SK-MEL-5 (cell line): ENCODE measurements at regions not wholly inside any gene's neighbourhood (a gene's known extent, or its start where the extent isn't known, plus 50 kb on each side); places are given as distances from the start of the nearest gene placed in this dataset.
"Not testable (repeated sequence)": the region's sequence is repeated elsewhere in the genome, so short reads cannot be mapped to it uniquely, and the experiment has no call there.

Experiments used
- DNase-seq: peaks from one replicate; pipeline ENCODE4 v3.0.0-alpha.2; 2016; ENCODE audit warnings: low read depth, low spot score
- in situ Hi-C: cut with HindIII; loops from 2 replicates; pipeline ENCODE4 v1.10.0; 2016; ENCODE audit warnings: low sequenced_read_pairs, high pct_unique_total_duplicates, low pct_unique_long_range_greater_than_20kb

GRCh38 chr1:29559056-29559455, 322.7 kb downstream of the PTPRU start:
- no peak for DNase-seq
- in situ Hi-C loops, result no loop called here

- no peak for DNase-seq
- in situ Hi-C loops, result no loop called here
These were observed 321.6 kb downstream of the PTPRU start for GRCh38 chr1:29557701-29558600.

- in situ Hi-C loops, result no loop called here
- DNase-seq, result no peak
These were observed 320.7 kb downstream of the PTPRU start for GRCh38 chr1:29557066-29557465.

GRCh38 chr1:29556657-29557056, 320.3 kb downstream of the PTPRU start:
- DNase-seq, result no peak
- in situ Hi-C loops, result no loop called here

GRCh38 chr1:29555043-29555620, 318.8 kb downstream of the PTPRU start:
- no peak for DNase-seq
- in situ Hi-C loops, result no loop called here

- in situ Hi-C loops, result no loop called here
- no peak for DNase-seq
These were observed 318.0 kb downstream of the PTPRU start for GRCh38 chr1:29554208-29554778.

GRCh38 chr1:29551123-29551936, 315.0 kb downstream of the PTPRU start:
- in situ Hi-C loops, result no loop called here
- DNase-seq, result no peak

GRCh38 chr1:29550119-29550841, 314.0 kb downstream of the PTPRU start:
- in situ Hi-C loops, result no loop called here
- no peak for DNase-seq

- DNase-seq, in situ Hi-C loops: not testable (repeated sequence)
These were observed 313.4 kb downstream of the PTPRU start for GRCh38 chr1:29549728-29550118.

GRCh38 chr1:29549001-29549400, 312.7 kb downstream of the PTPRU start:
- in situ Hi-C loops, result no loop called here
- DNase-seq, result no peak

- no peak for DNase-seq
- in situ Hi-C loops, result no loop called here
These were observed 311.8 kb downstream of the PTPRU start for GRCh38 chr1:29548091-29548490.

GRCh38 chr1:29547300-29547699, 311.0 kb downstream of the PTPRU start:
- DNase-seq, result no peak
- in situ Hi-C loops, result no loop called here

- DNase-seq, result no peak
- in situ Hi-C loops, result no loop called here
These were observed 310.2 kb downstream of the PTPRU start for GRCh38 chr1:29546496-29546895.

- in situ Hi-C loops, result no loop called here
- no peak for DNase-seq
These were observed 308.1 kb downstream of the PTPRU start for GRCh38 chr1:29544406-29544805.

GRCh38 chr1:29543586-29543985, 307.3 kb downstream of the PTPRU start:
- no peak for DNase-seq
- in situ Hi-C loops, result no loop called here

GRCh38 chr1:29542548-29542947, 306.2 kb downstream of the PTPRU start:
- in situ Hi-C loops, result no loop called here
- DNase-seq, result no peak

GRCh38 chr1:29541631-29542030, 305.3 kb downstream of the PTPRU start:
- in situ Hi-C loops, result no loop called here

More at GRCh38 chr1:29541631-29542030, 305.3 kb downstream of the PTPRU start:
- no peak for DNase-seq
